DOHH2 (cell line): ENCODE measurements at regions not wholly inside any gene's neighbourhood (a gene's known extent, or its start where the extent isn't known, plus 50 kb on each side); places are given as distances from the start of the nearest gene placed in this dataset.

Experiments used
- H3F3A ChIP-seq: fragments of 200-600 bp; sonication (generic), shearing (Covaris generic); 2 replicates; pipeline ENCODE4 v1.6.0; 2016; ENCODE audit warnings: antibody characterized with exemption, mild to moderate bottlenecking; ENCODE audit not compliant: control insufficient read depth, insufficient read depth
- H3K27ac ChIP-seq: fragments of 200-600 bp; sonication (generic); 2 replicates; pipeline ENCODE4 v1.5.1; 2014; ENCODE audit warnings: low read depth, mild to moderate bottlenecking, low read length, moderate library complexity
- H3K27me3 ChIP-seq: fragments of 200-600 bp; sonication (generic); 2 replicates; pipeline ENCODE4 v1.6.1; 2014; ENCODE audit warnings: mild to moderate bottlenecking, low read length, mixed read lengths; ENCODE audit not compliant: control insufficient read depth
- H3K36me3 ChIP-seq: fragments of 200-600 bp; sonication (generic); 2 replicates; pipeline ENCODE4 v1.6.1; 2014; ENCODE audit warnings: mild to moderate bottlenecking, low read length, moderate library complexity, mixed read lengths; ENCODE audit not compliant: control insufficient read depth
- H3K4me1 ChIP-seq: fragments of 200-600 bp; sonication (generic); 2 replicates; pipeline ENCODE4 v1.6.1; 2014; ENCODE audit warnings: mild to moderate bottlenecking, low read length, mixed read lengths; ENCODE audit not compliant: control insufficient read depth
- H3K4me2 ChIP-seq: fragments of 200-600 bp; sonication (generic); 2 replicates; pipeline ENCODE4 v1.6.0; 2014; ENCODE audit warnings: mild to moderate bottlenecking, low read length, moderate library complexity
- H3K4me3 ChIP-seq: fragments of 200-600 bp; sonication (generic); 2 replicates; pipeline ENCODE4 v1.5.1; 2014; ENCODE audit warnings: mild to moderate bottlenecking, low read length, mixed read lengths
- H3K79me2 ChIP-seq: fragments of 200-600 bp; sonication (generic); 2 replicates; pipeline ENCODE4 v1.6.1; 2014; ENCODE audit warnings: mild to moderate bottlenecking, low read length, mixed read lengths; ENCODE audit not compliant: control insufficient read depth
- H3K9me2 ChIP-seq: fragments of 200-600 bp; sonication (generic); replicated peaks from 2 replicates; pipeline ENCODE4 v1.6.1; 2014; ENCODE audit warnings: mild to moderate bottlenecking, low read length, mixed read lengths; ENCODE audit not compliant: control insufficient read depth
- H3K9me3 ChIP-seq: fragments of 200-600 bp; sonication (generic); 2 replicates; pipeline ENCODE4 v1.6.1; 2014; ENCODE audit warnings: antibody characterized with exemption, low read length, mixed read lengths; ENCODE audit not compliant: control insufficient read depth, insufficient read depth
- H4K20me1 ChIP-seq: fragments of 200-600 bp; sonication (generic); 2 replicates; pipeline ENCODE4 v1.6.0; 2014; ENCODE audit warnings: low read depth, mild to moderate bottlenecking, antibody characterized with exemption, low read length, moderate library complexity; ENCODE audit not compliant: control insufficient read depth, insufficient read depth
- EZH2phosphoT487 ChIP-seq: fragments of 200-600 bp; sonication (generic); IDR thresholded peaks from 2 replicates; pipeline ENCODE4 v1.6.1; 2017; ENCODE audit warnings: borderline replicate concordance, mild to moderate bottlenecking, antibody characterized with exemption, low read length, moderate library complexity, mixed read lengths
- TF ChIP-seq, protein P1 (sequence below): fragments of 200-600 bp; sonication (generic); IDR thresholded peaks from one replicate; pipeline ENCODE4 v1.5.1; 2014; ENCODE audit warnings: antibody characterized with exemption, mild to moderate bottlenecking, low read depth, low read length; ENCODE audit not compliant: poor library complexity, severe bottlenecking

DNA sequence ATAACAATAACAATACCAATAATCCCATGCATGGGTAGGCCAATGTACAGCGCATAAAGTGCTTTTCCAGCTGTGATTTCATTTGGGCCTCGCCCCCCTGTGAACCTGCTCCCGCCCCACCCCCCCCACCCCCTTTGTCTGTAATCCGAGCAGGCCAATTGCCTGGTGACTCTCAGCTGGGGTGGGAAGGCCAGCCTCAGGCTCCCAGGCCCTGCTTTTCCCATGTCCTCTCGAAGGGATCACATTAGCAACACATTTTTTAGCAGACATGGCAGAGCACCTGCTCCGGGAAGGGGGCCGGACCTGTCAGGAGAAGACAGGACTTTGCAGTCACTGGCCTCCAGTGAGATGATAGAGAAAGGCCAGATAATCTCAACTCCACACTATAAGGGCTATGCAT is 439.3 kb downstream of the RPS24 start:
- Histone ChIP-seq H3K9me2 (no peaks in the 10 kb centered on the region), H3K36me3 (no peaks in the 10 kb centered on the region), H4K20me1 (no peaks in the 10 kb centered on the region), H3F3A (no peaks in the 10 kb centered on the region), H3K27me3 (no peaks in the 10 kb centered on the region), H3K9me3 (no peaks in the 10 kb centered on the region), H3K4me3 (no peak overlapping the region), H3K4me1 (no peaks in the 10 kb centered on the region), H3K27ac (no peak overlapping the region), H3K79me2 (no peaks in the 10 kb centered on the region), H3K4me2 (no peak overlapping the region)
- TF ChIP-seq, protein P1, sequence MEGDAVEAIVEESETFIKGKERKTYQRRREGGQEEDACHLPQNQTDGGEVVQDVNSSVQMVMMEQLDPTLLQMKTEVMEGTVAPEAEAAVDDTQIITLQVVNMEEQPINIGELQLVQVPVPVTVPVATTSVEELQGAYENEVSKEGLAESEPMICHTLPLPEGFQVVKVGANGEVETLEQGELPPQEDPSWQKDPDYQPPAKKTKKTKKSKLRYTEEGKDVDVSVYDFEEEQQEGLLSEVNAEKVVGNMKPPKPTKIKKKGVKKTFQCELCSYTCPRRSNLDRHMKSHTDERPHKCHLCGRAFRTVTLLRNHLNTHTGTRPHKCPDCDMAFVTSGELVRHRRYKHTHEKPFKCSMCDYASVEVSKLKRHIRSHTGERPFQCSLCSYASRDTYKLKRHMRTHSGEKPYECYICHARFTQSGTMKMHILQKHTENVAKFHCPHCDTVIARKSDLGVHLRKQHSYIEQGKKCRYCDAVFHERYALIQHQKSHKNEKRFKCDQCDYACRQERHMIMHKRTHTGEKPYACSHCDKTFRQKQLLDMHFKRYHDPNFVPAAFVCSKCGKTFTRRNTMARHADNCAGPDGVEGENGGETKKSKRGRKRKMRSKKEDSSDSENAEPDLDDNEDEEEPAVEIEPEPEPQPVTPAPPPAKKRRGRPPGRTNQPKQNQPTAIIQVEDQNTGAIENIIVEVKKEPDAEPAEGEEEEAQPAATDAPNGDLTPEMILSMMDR = no peak
- TF ChIP-seq EZH2phosphoT487 = no peak

DNA sequence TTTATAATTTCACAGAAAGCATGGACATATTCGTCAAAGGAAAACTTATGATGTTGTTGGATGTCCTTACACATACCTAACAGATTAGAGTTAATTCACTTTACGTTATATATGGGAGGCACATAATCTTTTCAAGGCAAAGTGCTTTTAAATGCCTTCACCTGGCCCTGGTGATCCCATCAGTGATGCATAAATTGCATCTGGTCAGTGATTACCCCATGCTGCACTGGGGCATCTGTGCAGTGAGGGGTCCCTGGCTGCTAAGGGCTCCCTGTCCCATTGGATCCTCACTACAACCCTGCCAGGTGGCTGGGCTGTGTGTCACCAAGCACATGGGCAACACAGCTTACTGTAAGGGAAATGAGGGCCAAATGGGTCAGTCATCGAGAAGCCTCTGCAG is 441.1 kb downstream of the RPS24 start:
- Histone ChIP-seq H3K27ac (no peak overlapping the region), H3K27me3 (no peaks in the 10 kb centered on the region), H3K79me2 (no peaks in the 10 kb centered on the region), H3K4me2 (no peak overlapping the region), H3K36me3 (no peaks in the 10 kb centered on the region), H3K4me3 (no peak overlapping the region), H3F3A (no peaks in the 10 kb centered on the region), H3K9me3 (no peaks in the 10 kb centered on the region), H4K20me1 (no peaks in the 10 kb centered on the region), H3K4me1 (no peaks in the 10 kb centered on the region), H3K9me2 (no peaks in the 10 kb centered on the region)
- no peak for TF ChIP-seq EZH2phosphoT487
- TF ChIP-seq, protein P1 = no peak

DNA sequence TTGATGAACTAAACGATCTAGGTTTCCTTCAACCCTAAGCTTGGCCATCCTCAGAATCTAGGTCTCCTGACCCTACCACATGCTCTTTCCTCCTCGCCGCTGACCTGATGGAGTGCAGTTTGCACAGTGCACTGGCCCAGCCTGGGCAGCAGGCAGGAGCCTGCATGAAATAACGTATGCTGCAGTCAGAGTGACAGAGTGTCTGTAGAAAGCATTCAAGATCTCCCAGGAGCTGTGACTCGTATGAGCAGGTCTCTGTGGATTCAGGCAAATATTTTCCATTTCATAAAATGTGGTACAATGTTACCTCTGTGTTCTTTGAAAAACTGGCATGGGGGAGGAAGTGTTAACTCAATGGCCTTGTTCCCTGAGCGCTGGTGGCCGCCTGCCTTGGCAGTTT is 441.8 kb downstream of the RPS24 start:
- Histone ChIP-seq H3K4me3 (no peak overlapping the region), H3K4me1 (no peaks in the 10 kb centered on the region), H3K9me3 (no peaks in the 10 kb centered on the region), H3F3A (no peaks in the 10 kb centered on the region), H3K27me3 (no peaks in the 10 kb centered on the region), H3K79me2 (no peaks in the 10 kb centered on the region), H3K4me2 (no peak overlapping the region), H3K9me2 (no peaks in the 10 kb centered on the region), H3K36me3 (no peaks in the 10 kb centered on the region), H4K20me1 (no peaks in the 10 kb centered on the region), H3K27ac (no peak overlapping the region)
- TF ChIP-seq, protein P1 = no peak
- no peak for TF ChIP-seq EZH2phosphoT487

DNA sequence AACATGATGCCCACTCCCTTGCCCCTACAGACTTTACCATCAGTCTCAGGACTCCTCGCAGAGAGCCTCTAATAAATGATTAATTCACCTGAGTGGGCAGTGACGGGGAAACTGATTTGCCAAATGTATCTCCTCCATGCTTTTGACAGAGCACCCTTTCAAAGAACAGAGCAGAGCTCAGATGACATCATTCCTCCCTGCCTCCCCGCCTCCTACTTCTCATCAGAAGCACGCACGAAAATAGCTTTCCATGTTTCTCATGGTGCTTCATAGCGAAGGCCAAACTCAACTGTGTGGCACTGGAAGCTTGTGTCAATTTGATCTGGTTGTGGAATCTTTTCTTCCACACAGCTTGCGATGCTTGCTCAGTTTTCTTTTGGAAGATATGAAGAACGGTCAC is 442.5 kb downstream of the RPS24 start:
- no peaks in the 10 kb centered on the region for H3K9me2 ChIP-seq
- no peak overlapping the region for H3K4me3 ChIP-seq
- no peak overlapping the region for H3K27ac ChIP-seq
- no peaks in the 10 kb centered on the region for H3K9me3 ChIP-seq
- no peaks in the 10 kb centered on the region for H4K20me1 ChIP-seq
- no peaks in the 10 kb centered on the region for H3K36me3 ChIP-seq
- H3K27me3 ChIP-seq = no peaks in the 10 kb centered on the region
- no peak overlapping the region for H3K4me2 ChIP-seq
- H3K79me2 ChIP-seq = no peaks in the 10 kb centered on the region
- H3K4me1 ChIP-seq = no peaks in the 10 kb centered on the region
- no peaks in the 10 kb centered on the region for H3F3A ChIP-seq
- no peak for TF ChIP-seq EZH2phosphoT487
- TF ChIP-seq, protein P1 = no peak
